HL-60 (cell line): ENCODE measurements at regions not wholly inside any gene's neighbourhood (a gene's known extent, or its start where the extent isn't known, plus 50 kb on each side); places are given as distances from the start of the nearest gene placed in this dataset.
"Not testable (repeated sequence)": the region's sequence is repeated elsewhere in the genome, so short reads cannot be mapped to it uniquely, and the experiment has no call there.

Experiments
- GABPA ChIP-seq: IDR thresholded peaks from 2 replicates; pipeline ENCODE4 v1.6.1; 2012; ENCODE audit warnings: low read depth
- POLR2AphosphoS5 ChIP-seq: IDR thresholded peaks from 2 replicates; pipeline ENCODE4 v1.6.1; 2012; ENCODE audit warnings: low read depth
- SPI1 ChIP-seq: IDR thresholded peaks from 2 replicates; pipeline ENCODE4 v1.6.1; 2012; ENCODE audit warnings: low read depth, mild to moderate bottlenecking, borderline replicate concordance
- TF ChIP-seq, protein P1 (sequence below): IDR thresholded peaks from one replicate; pipeline ENCODE4 v1.5.1; 2011; ENCODE audit warnings: low read length, control low read depth, inconsistent platforms; ENCODE audit not compliant: insufficient read depth
- TF ChIP-seq, protein P2 (sequence below): IDR thresholded peaks from 2 replicates; pipeline ENCODE4 v1.6.1; 2012; ENCODE audit warnings: low read depth; ENCODE audit not compliant: insufficient replicate concordance

DNA sequence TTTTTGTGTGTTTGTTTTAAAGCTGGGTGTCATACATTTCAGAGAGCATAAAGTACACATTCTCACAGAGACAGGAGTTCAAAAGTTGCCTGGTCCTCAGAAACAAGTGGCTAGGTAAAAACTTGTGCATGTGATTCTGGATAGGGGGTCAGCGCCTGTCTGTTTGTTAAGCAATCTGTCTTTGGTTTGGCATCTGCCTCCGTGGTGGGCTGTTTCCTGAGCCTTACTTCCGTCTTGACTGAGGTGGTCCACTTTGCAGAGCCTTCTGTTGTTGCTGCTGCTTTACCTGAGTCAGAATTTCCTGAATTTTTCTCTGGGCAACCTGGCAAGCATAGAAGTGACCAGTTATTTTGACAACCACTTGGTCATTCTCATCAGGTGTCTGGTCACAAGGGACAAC, 73.8 kb upstream of the RPS6KA2 start:
- TF ChIP-seq, protein P1, sequence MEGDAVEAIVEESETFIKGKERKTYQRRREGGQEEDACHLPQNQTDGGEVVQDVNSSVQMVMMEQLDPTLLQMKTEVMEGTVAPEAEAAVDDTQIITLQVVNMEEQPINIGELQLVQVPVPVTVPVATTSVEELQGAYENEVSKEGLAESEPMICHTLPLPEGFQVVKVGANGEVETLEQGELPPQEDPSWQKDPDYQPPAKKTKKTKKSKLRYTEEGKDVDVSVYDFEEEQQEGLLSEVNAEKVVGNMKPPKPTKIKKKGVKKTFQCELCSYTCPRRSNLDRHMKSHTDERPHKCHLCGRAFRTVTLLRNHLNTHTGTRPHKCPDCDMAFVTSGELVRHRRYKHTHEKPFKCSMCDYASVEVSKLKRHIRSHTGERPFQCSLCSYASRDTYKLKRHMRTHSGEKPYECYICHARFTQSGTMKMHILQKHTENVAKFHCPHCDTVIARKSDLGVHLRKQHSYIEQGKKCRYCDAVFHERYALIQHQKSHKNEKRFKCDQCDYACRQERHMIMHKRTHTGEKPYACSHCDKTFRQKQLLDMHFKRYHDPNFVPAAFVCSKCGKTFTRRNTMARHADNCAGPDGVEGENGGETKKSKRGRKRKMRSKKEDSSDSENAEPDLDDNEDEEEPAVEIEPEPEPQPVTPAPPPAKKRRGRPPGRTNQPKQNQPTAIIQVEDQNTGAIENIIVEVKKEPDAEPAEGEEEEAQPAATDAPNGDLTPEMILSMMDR = not testable (repeated sequence)
- TF ChIP-seq POLR2AphosphoS5, SPI1, GABPA: not testable (repeated sequence)
- TF ChIP-seq, protein P2, sequence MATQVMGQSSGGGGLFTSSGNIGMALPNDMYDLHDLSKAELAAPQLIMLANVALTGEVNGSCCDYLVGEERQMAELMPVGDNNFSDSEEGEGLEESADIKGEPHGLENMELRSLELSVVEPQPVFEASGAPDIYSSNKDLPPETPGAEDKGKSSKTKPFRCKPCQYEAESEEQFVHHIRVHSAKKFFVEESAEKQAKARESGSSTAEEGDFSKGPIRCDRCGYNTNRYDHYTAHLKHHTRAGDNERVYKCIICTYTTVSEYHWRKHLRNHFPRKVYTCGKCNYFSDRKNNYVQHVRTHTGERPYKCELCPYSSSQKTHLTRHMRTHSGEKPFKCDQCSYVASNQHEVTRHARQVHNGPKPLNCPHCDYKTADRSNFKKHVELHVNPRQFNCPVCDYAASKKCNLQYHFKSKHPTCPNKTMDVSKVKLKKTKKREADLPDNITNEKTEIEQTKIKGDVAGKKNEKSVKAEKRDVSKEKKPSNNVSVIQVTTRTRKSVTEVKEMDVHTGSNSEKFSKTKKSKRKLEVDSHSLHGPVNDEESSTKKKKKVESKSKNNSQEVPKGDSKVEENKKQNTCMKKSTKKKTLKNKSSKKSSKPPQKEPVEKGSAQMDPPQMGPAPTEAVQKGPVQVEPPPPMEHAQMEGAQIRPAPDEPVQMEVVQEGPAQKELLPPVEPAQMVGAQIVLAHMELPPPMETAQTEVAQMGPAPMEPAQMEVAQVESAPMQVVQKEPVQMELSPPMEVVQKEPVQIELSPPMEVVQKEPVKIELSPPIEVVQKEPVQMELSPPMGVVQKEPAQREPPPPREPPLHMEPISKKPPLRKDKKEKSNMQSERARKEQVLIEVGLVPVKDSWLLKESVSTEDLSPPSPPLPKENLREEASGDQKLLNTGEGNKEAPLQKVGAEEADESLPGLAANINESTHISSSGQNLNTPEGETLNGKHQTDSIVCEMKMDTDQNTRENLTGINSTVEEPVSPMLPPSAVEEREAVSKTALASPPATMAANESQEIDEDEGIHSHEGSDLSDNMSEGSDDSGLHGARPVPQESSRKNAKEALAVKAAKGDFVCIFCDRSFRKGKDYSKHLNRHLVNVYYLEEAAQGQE = not testable (repeated sequence)
